Lower leg skin (tissue), 3 donors: ENCODE measurements at regions not wholly inside any gene's neighbourhood (a gene's known extent, or its start where the extent isn't known, plus 50 kb on each side); places are given as distances from the start of the nearest gene placed in this dataset.

Experiments used
- POLR2A ChIP-seq, 2 donors: fragments of 450-650 bp; IDR thresholded peaks; one replicate each; pipeline ENCODE4 v1.6.1; 2016 to 2017; ENCODE audit warnings: antibody characterized with exemption in 2 of 2, mild to moderate bottlenecking in 1 of 2, moderate library complexity in 1 of 2
- TF ChIP-seq, protein P1 (sequence below), 3 donors: fragments of 450-650 bp; IDR thresholded peaks; one replicate each; pipeline ENCODE4 v1.5.1; 2016; ENCODE audit warnings: antibody characterized with exemption in 3 of 3, mild to moderate bottlenecking in 3 of 3, moderate library complexity in 2 of 3

DNA sequence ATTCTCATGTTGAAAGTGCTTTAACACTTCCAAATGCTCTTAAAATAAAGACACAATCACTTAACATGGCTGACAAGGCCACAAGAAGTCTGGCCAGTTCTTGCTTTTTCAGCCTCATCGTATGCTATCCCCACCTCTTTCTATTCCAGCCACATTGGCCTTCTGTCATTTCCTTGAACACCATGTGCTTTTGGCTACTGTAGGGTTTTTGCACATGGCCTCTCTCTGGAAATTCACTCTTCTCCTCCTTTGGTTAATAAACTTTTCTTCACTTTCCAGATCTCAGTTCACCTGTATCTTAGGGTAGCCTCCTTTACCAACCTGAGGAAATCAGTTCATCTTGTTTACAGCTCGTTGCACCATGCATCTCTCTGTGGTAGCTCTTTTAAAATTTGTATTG is 450.5 kb upstream of the MEX3C start:
- no peak for TF ChIP-seq POLR2A (IDR thresholded peaks at IDR 0.05)
- TF ChIP-seq, protein P1, sequence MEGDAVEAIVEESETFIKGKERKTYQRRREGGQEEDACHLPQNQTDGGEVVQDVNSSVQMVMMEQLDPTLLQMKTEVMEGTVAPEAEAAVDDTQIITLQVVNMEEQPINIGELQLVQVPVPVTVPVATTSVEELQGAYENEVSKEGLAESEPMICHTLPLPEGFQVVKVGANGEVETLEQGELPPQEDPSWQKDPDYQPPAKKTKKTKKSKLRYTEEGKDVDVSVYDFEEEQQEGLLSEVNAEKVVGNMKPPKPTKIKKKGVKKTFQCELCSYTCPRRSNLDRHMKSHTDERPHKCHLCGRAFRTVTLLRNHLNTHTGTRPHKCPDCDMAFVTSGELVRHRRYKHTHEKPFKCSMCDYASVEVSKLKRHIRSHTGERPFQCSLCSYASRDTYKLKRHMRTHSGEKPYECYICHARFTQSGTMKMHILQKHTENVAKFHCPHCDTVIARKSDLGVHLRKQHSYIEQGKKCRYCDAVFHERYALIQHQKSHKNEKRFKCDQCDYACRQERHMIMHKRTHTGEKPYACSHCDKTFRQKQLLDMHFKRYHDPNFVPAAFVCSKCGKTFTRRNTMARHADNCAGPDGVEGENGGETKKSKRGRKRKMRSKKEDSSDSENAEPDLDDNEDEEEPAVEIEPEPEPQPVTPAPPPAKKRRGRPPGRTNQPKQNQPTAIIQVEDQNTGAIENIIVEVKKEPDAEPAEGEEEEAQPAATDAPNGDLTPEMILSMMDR (IDR thresholded peaks at IDR 0.05) = no peak
